ENCODE measurements at regions not wholly inside any gene's neighbourhood (a gene's known extent, or its start where the extent isn't known, plus 50 kb on each side); places are given as distances from the start of the nearest gene placed in this dataset.
"Not testable (repeated sequence)": the region's sequence is repeated elsewhere in the genome, so short reads cannot be mapped to it uniquely, and the experiment has no call there.

DNA sequence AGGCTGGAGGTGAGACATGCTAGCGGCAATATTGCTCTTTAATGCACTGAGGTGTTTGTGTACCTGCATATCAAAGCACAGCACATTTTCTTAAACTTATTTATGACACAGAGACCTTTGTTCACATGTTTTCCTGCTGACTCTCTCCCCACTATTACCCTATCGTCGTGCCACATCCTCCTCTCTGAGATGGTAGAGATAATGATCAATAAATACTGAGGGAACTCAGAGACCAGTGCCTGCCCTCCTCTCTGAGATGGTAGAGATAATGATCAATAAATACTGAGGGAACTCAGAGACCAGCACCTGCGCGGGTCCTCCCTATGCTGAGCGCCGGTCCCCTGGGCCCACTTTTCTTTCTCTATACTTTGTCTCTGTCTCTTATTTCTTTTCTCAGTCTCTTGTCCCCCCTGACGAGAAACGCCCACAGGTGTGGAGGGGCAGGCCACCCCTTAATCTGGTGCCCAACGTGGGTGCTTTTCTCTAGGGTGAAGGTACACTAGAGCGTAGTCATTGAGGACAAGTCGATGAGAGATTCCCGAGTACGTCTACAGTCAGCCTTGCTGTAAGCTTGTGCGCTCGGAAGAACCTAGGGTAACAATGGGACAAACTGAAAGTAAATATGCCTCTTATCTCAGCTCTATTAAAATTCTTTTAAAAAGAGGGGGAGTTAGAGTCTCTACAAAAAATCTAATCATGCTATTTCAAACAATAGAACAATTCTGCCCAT is 157.4 kb downstream of the GPX5 start:
- not testable (repeated sequence) for TF ChIP-seq CTCF (conservative IDR thresholded peaks at IDR 0.05; ENCODE audit: low read depth, low read length); EZH2phosphoT487 (IDR thresholded peaks at IDR 0.05; ENCODE audit: borderline replicate concordance, low read length); EZH2 (IDR thresholded peaks at IDR 0.05; ENCODE audit: low read length, unreplicated experiment)

All from PC-3 (cell line).